ENCODE measurements at regions not wholly inside any gene's neighbourhood (a gene's known extent, or its start where the extent isn't known, plus 50 kb on each side); places are given as distances from the start of the nearest gene placed in this dataset.
"Not testable (repeated sequence)": the region's sequence is repeated elsewhere in the genome, so short reads cannot be mapped to it uniquely, and the experiment has no call there.

DNA sequence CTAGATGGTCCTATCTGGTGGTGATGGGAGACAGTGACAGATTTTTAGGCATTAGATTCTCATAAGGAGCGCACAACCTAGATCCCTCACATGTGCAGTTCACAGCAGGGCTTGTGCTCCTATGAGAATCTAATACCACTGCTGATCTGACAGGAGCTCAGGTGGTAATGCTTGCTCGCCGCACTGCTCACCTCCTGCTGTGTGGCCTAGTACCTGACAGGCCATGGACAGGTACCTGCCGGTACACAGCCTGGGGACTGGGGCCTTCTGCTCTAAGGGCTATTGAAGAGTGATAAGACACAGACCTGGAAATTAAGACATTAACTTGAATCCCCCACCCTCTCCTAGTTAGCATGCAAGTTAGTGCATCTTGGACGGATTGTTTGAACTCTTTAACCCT is 64.4 kb downstream of the KLRB1 start:
- not testable (repeated sequence) for H3K4me2 ChIP-seq (ENCODE audit: low read depth, low read length, poor library complexity, severe bottlenecking); H2AFZ ChIP-seq (ENCODE audit: low read length); H3K4me1 ChIP-seq (ENCODE audit: insufficient read depth, low read length, poor library complexity, severe bottlenecking); H3K9me3 ChIP-seq (ENCODE audit: insufficient read depth, low read depth, low read length); H3K4me3 ChIP-seq (ENCODE audit: low read length, poor library complexity, severe bottlenecking); H3K79me2 ChIP-seq (ENCODE audit: insufficient read depth, low read length); H3K9me2 ChIP-seq (replicated peaks; ENCODE audit: low read depth, low read length); H4K20me1 ChIP-seq (ENCODE audit: insufficient read depth, low read length, poor library complexity, severe bottlenecking); H3K27me3 ChIP-seq (ENCODE audit: insufficient read depth, low read length, poor library complexity, severe bottlenecking); H3K9ac ChIP-seq (ENCODE audit: low read depth, low read length, poor library complexity, severe bottlenecking); H3K36me3 ChIP-seq (ENCODE audit: insufficient read depth, low read length); H3F3A ChIP-seq (ENCODE audit: low read depth)

DNA sequence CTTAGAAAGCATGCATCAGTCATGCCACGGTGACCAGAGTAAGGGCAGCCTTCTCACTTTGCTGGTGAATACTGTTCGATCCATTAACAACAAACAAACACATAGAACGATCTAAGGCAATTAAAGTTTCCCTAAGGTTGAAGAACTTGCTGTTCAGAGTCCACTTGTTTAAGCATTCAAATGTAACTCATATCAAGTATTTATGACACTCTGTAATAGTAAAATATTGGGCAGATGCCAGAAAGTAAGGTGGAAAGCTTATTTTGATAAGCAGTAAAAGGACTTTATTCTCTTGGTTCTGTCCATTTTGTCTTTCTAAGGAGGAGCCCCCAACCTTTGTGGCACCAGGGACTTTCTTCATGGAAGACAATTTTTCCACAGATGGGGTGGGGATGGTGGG is 64.9 kb downstream of the KLRB1 start:
- H3K4me1 ChIP-seq (ENCODE audit: insufficient read depth, low read length, poor library complexity, severe bottlenecking); H3F3A ChIP-seq (ENCODE audit: low read depth); H3K79me2 ChIP-seq (ENCODE audit: insufficient read depth, low read length); H3K4me3 ChIP-seq (ENCODE audit: low read length, poor library complexity, severe bottlenecking); H3K9me3 ChIP-seq (ENCODE audit: insufficient read depth, low read depth, low read length); H3K27me3 ChIP-seq (ENCODE audit: insufficient read depth, low read length, poor library complexity, severe bottlenecking); H3K4me2 ChIP-seq (ENCODE audit: low read depth, low read length, poor library complexity, severe bottlenecking); H3K9ac ChIP-seq (ENCODE audit: low read depth, low read length, poor library complexity, severe bottlenecking); H3K36me3 ChIP-seq (ENCODE audit: insufficient read depth, low read length); H4K20me1 ChIP-seq (ENCODE audit: insufficient read depth, low read length, poor library complexity, severe bottlenecking); H3K9me2 ChIP-seq (replicated peaks; ENCODE audit: low read depth, low read length); H2AFZ ChIP-seq (ENCODE audit: low read length): not testable (repeated sequence)

DNA sequence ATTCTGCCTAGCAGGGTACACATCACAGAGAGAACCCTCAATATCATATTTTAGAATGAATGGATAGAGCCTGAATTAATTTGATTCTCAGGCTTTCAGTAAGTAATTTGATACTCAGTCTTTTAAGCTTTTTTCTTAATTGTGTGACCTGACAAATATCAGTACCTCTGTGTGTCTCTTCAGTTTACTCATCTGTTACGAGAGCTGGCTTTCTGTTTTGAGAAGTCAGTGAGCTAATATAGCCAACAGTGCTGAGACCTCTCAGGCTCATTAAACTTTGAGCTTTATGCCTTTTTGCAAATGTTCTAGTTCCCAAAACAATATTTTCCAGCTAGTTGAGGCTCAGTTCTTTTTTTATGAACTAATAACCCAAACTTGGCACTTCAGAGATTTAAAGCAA is 91.8 kb downstream of the KLRB1 start:
- not testable (repeated sequence) for H3F3A ChIP-seq (ENCODE audit: low read depth); H3K9me3 ChIP-seq (ENCODE audit: insufficient read depth, low read depth, low read length); H3K4me2 ChIP-seq (ENCODE audit: low read depth, low read length, poor library complexity, severe bottlenecking); H3K4me1 ChIP-seq (ENCODE audit: insufficient read depth, low read length, poor library complexity, severe bottlenecking); H3K27me3 ChIP-seq (ENCODE audit: insufficient read depth, low read length, poor library complexity, severe bottlenecking); H3K4me3 ChIP-seq (ENCODE audit: low read length, poor library complexity, severe bottlenecking); H2AFZ ChIP-seq (ENCODE audit: low read length); H3K9me2 ChIP-seq (replicated peaks; ENCODE audit: low read depth, low read length); H3K36me3 ChIP-seq (ENCODE audit: insufficient read depth, low read length); H3K9ac ChIP-seq (ENCODE audit: low read depth, low read length, poor library complexity, severe bottlenecking); H4K20me1 ChIP-seq (ENCODE audit: insufficient read depth, low read length, poor library complexity, severe bottlenecking); H3K79me2 ChIP-seq (ENCODE audit: insufficient read depth, low read length)

DNA sequence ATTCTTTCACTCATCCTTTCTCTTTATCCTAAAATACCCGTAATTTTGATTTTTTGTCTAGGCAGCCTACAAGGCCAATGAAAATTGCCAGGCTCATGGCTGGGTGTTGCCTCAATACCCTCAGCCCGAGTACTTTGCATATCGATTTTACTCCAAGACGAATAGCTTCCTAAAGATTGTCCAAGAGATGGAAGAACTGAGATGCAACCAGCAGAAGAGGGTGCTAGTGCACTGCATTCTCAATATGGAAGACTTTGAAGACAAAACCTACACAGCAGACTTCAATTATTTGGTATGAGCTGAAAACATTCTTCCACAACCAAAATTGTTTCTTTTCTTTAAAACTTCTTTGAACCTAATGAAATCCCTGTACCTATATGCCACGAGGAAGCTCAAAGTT is 95.0 kb downstream of the KLRB1 start:
- not testable (repeated sequence) for H4K20me1 ChIP-seq (ENCODE audit: insufficient read depth, low read length, poor library complexity, severe bottlenecking); H3K79me2 ChIP-seq (ENCODE audit: insufficient read depth, low read length); H3K9me3 ChIP-seq (ENCODE audit: insufficient read depth, low read depth, low read length); H2AFZ ChIP-seq (ENCODE audit: low read length); H3K4me2 ChIP-seq (ENCODE audit: low read depth, low read length, poor library complexity, severe bottlenecking); H3K27me3 ChIP-seq (ENCODE audit: insufficient read depth, low read length, poor library complexity, severe bottlenecking); H3F3A ChIP-seq (ENCODE audit: low read depth); H3K36me3 ChIP-seq (ENCODE audit: insufficient read depth, low read length); H3K9me2 ChIP-seq (replicated peaks; ENCODE audit: low read depth, low read length); H3K4me3 ChIP-seq (ENCODE audit: low read length, poor library complexity, severe bottlenecking); H3K9ac ChIP-seq (ENCODE audit: low read depth, low read length, poor library complexity, severe bottlenecking)
- TF ChIP-seq, protein P1, sequence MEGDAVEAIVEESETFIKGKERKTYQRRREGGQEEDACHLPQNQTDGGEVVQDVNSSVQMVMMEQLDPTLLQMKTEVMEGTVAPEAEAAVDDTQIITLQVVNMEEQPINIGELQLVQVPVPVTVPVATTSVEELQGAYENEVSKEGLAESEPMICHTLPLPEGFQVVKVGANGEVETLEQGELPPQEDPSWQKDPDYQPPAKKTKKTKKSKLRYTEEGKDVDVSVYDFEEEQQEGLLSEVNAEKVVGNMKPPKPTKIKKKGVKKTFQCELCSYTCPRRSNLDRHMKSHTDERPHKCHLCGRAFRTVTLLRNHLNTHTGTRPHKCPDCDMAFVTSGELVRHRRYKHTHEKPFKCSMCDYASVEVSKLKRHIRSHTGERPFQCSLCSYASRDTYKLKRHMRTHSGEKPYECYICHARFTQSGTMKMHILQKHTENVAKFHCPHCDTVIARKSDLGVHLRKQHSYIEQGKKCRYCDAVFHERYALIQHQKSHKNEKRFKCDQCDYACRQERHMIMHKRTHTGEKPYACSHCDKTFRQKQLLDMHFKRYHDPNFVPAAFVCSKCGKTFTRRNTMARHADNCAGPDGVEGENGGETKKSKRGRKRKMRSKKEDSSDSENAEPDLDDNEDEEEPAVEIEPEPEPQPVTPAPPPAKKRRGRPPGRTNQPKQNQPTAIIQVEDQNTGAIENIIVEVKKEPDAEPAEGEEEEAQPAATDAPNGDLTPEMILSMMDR (conservative IDR thresholded peaks at IDR 0.05; ENCODE audit: low read length) = peak; percentile 41
- H3K4me1 ChIP-seq (ENCODE audit: insufficient read depth, low read length, poor library complexity, severe bottlenecking) = peaks cover 16% of the 10 kb centered on the region

DNA sequence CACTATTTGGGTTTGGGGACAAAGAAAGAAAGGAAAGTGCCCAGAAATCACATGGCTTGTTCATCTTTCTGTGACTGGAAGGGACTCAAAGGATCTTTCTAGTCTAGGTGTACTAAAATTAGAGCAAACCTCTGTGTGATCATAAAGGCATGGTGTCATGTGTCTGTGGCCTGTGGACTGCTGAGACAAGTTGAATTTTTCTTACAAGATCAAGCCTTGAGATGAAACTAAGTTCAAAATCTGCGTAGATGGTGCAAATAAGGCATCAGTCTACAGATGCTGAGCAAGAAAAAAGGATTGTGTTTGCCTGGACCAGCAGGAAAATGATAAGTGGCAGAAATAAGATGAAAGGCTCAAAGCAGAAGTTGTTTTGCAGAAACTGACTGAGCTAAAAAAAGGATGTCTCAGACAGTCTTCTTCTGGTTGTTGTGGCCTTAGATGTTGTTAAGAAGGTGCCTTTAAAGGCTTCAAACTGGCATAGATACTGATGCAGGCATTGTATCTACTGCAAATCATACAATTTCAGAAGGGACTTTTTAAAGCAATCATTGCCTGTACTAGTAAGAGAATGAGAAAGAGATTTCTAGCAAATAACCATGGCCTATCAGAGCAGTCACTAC is 97.2 kb downstream of the KLRB1 start:
- not testable (repeated sequence) for H3F3A ChIP-seq (ENCODE audit: low read depth); H3K9ac ChIP-seq (ENCODE audit: low read depth, low read length, poor library complexity, severe bottlenecking); H3K27me3 ChIP-seq (ENCODE audit: insufficient read depth, low read length, poor library complexity, severe bottlenecking); H3K4me2 ChIP-seq (ENCODE audit: low read depth, low read length, poor library complexity, severe bottlenecking); H3K36me3 ChIP-seq (ENCODE audit: insufficient read depth, low read length); H3K9me3 ChIP-seq (ENCODE audit: insufficient read depth, low read depth, low read length); H3K9me2 ChIP-seq (replicated peaks; ENCODE audit: low read depth, low read length); H4K20me1 ChIP-seq (ENCODE audit: insufficient read depth, low read length, poor library complexity, severe bottlenecking); H2AFZ ChIP-seq (ENCODE audit: low read length); H3K4me3 ChIP-seq (ENCODE audit: low read length, poor library complexity, severe bottlenecking); H3K79me2 ChIP-seq (ENCODE audit: insufficient read depth, low read length)
- H3K4me1 ChIP-seq (ENCODE audit: insufficient read depth, low read length, poor library complexity, severe bottlenecking) = peaks cover 16% of the 10 kb centered on the region

All from Loucy (cell line).